ENCODE measurements at regions not wholly inside any gene's neighbourhood (a gene's known extent, or its start where the extent isn't known, plus 50 kb on each side); places are given as distances from the start of the nearest gene placed in this dataset.
A peak's percentile ranks its signal among the peaks of the same experiment; 100 is the strongest.

DNA sequence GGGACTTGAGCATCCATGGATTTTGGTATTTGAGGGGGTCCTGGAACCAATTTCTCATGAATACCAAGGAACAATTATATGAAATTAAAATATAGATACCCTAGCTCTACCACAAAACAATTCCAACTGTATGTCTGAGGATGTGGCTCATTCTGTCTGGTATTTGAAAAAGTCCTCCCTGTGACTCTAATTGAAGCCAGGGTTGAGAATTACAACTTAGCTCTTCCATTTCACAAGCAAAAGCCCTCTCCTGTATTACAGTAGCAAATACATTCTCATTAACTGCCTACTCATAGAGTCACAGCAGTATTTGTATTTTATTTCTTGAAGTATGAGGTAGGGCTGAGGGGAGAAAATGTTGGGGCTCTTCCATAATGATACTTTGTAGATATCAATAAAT lies 187.8 kb upstream of the OLFM3 start:
- Histone ChIP-seq H3K27me3 (ENCODE audit: control insufficient read depth, insufficient read depth, low read length) (no peaks in the 10 kb centered on the region), H3K36me3 (ENCODE audit: control insufficient read depth, insufficient read depth, low read length) (no peaks in the 10 kb centered on the region), H3K4me3 (ENCODE audit: low read depth, low read length) (no peak overlapping the region)
- TF ChIP-seq, protein P1, sequence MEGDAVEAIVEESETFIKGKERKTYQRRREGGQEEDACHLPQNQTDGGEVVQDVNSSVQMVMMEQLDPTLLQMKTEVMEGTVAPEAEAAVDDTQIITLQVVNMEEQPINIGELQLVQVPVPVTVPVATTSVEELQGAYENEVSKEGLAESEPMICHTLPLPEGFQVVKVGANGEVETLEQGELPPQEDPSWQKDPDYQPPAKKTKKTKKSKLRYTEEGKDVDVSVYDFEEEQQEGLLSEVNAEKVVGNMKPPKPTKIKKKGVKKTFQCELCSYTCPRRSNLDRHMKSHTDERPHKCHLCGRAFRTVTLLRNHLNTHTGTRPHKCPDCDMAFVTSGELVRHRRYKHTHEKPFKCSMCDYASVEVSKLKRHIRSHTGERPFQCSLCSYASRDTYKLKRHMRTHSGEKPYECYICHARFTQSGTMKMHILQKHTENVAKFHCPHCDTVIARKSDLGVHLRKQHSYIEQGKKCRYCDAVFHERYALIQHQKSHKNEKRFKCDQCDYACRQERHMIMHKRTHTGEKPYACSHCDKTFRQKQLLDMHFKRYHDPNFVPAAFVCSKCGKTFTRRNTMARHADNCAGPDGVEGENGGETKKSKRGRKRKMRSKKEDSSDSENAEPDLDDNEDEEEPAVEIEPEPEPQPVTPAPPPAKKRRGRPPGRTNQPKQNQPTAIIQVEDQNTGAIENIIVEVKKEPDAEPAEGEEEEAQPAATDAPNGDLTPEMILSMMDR (IDR thresholded peaks at IDR 0.05; ENCODE audit: insufficient read depth, low read length, poor library complexity, severe bottlenecking) = no peak
- no peak for DNase-seq (ENCODE audit: low read depth)

DNA sequence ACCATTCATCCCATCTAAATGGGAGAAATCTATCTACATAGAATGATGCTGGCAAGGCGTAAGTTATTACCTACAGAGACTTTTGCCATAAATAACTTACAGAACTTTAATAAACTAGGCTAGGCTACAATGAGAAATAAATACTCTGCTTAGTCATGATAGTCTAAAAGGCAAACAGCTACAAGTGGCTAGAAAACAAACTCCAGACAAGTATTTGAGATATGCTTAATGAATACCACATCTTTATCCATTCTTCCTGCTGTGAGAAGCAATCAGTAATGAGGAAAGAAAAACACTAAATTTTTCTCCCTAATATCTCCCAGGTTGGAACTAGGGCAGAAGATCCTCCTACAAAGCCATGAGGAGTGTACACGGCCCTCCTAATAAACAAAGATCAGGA lies 187.0 kb upstream of the OLFM3 start:
- H3K27me3 ChIP-seq (ENCODE audit: control insufficient read depth, insufficient read depth, low read length) = no peaks in the 10 kb centered on the region
- TF ChIP-seq, protein P1 (IDR thresholded peaks at IDR 0.05; ENCODE audit: insufficient read depth, low read length, poor library complexity, severe bottlenecking) = no peak
- H3K36me3 ChIP-seq (ENCODE audit: control insufficient read depth, insufficient read depth, low read length) = no peaks in the 10 kb centered on the region
- no peak for DNase-seq (ENCODE audit: low read depth)
- no peak overlapping the region for H3K4me3 ChIP-seq (ENCODE audit: low read depth, low read length)

DNA sequence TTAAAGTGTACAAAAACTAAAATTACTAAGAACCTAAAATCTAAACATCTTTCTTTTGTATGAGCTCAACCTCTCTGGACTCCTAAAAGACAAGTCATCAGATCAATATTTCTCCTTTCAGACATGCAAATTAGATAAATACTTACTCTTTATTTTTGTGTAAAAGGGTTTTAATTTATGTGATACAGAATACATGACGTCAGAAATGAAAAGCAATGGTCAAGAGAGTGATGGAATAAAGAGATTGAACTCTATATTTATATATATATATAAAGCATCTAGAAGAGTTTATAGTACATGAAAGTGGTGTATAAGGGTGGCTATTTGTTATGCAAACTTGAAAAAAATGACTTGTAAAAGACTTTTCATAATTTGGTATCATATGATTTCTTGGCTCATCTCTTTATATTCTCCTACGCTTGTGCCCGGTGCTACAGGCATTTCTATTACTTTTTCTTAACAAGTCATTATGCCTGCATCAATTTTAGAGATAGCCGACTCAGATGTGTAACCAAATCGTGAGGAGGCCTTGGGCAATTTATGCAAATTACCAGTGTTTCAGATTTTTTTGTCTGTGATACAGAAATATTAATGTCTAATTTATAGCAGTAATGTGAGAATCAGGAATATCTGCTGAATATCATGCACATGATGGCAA lies 186.0 kb upstream of the OLFM3 start:
- TF ChIP-seq, protein P1 (IDR thresholded peaks at IDR 0.05; ENCODE audit: insufficient read depth, low read length, poor library complexity, severe bottlenecking) = no peak
- H3K36me3 ChIP-seq (ENCODE audit: control insufficient read depth, insufficient read depth, low read length) = no peaks in the 10 kb centered on the region
- DNase-seq (ENCODE audit: low read depth) = no peak
- no peaks in the 10 kb centered on the region for H3K27me3 ChIP-seq (ENCODE audit: control insufficient read depth, insufficient read depth, low read length)
- H3K4me3 ChIP-seq (ENCODE audit: low read depth, low read length) = no peak overlapping the region

DNA sequence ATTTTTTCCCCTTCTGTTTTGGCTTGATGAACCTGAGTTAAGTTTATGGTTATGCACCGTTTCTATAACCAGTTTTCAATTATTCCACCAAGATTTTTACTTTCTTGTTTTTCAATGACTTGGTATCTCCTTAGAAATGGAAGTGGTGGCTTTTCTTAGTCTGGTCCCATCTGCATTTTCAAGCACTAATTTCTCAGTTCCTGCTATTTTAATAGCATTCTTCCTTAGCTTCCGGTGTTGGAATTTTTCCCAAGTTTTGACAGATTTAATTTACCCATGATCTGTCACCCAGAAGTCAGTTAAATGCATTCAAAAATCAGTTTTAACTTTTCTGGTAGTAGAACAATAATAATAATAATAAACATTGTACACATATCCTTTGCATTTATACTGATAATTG lies 184.6 kb upstream of the OLFM3 start:
- H3K4me3 ChIP-seq (ENCODE audit: low read depth, low read length) = no peak overlapping the region
- H3K27me3 ChIP-seq (ENCODE audit: control insufficient read depth, insufficient read depth, low read length) = no peaks in the 10 kb centered on the region
- DNase-seq (ENCODE audit: low read depth) = no peak
- TF ChIP-seq, protein P1 (IDR thresholded peaks at IDR 0.05; ENCODE audit: insufficient read depth, low read length, poor library complexity, severe bottlenecking) = no peak
- no peaks in the 10 kb centered on the region for H3K36me3 ChIP-seq (ENCODE audit: control insufficient read depth, insufficient read depth, low read length)

DNA sequence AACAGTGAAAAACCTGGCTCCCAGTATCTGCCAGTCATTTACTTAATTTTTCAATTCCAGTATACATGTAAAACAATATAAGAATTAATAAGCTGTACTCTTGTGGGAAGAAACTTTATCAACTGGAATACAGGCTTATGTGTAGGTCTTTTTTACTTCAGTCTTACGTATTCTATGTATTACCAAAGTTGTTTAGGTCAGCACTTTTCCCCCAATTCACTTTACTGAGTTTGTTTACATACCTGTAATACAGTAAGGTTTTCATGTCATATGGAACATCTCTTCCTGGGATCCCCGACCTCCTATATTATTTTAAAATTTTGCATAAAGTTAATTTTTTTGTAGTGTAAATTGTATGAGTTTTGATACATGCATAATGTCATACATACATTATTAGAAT lies 181.8 kb upstream of the OLFM3 start:
- no peaks in the 10 kb centered on the region for H3K27me3 ChIP-seq (ENCODE audit: control insufficient read depth, insufficient read depth, low read length)
- DNase-seq (ENCODE audit: low read depth) = no peak
- no peaks in the 10 kb centered on the region for H3K36me3 ChIP-seq (ENCODE audit: control insufficient read depth, insufficient read depth, low read length)
- TF ChIP-seq, protein P1 (IDR thresholded peaks at IDR 0.05; ENCODE audit: insufficient read depth, low read length, poor library complexity, severe bottlenecking) = no peak
- no peak overlapping the region for H3K4me3 ChIP-seq (ENCODE audit: low read depth, low read length)

DNA sequence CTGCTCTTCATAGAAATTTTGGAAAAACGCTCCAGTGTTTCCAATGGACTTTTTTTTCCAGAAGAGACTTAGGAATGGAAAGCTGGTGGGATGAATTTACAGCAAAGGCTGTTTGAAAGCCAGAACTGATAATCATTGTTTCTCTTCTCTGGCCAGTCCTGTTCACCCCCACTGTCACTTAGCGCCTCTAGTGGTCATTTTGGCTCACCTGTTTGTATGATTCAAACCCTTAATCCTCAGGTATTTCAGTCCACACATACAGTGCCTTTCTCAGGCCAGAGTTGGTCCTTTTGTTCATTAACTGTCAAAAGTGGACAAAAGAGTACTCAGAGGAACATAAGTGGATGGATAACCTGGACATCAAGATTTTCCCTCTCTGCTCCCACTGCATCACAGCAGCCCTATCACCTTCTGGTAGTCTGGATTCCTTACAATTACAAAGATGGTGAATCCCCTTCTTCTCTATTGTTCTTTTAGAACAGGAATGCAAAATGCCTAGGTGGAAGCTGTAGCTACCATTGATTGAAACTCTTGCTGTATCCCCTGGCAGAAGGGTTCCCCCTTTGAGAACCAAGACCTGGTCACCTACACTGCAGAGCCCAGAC lies 177.6 kb upstream of the OLFM3 start:
- TF ChIP-seq, protein P1 (IDR thresholded peaks at IDR 0.05; ENCODE audit: insufficient read depth, low read length, poor library complexity, severe bottlenecking) = peak; percentile 58
- Histone ChIP-seq H3K27me3 (ENCODE audit: control insufficient read depth, insufficient read depth, low read length) (no peaks in the 10 kb centered on the region), H3K4me3 (ENCODE audit: low read depth, low read length) (no peak overlapping the region), H3K36me3 (ENCODE audit: control insufficient read depth, insufficient read depth, low read length) (no peaks in the 10 kb centered on the region)
- no peak for DNase-seq (ENCODE audit: low read depth)

Measured in kidney epithelial cell (primary cell).